ENCODE measurements at regions not wholly inside any gene's neighbourhood (a gene's known extent, or its start where the extent isn't known, plus 50 kb on each side); places are given as distances from the start of the nearest gene placed in this dataset.

- Histone ChIP-seq H3K27ac (no peak overlapping the region), H3K27me3 (no peaks in the 10 kb centered on the region), H3K4me1 (no peaks in the 10 kb centered on the region), H3K36me3 (no peaks in the 10 kb centered on the region), H3K4me3 (no peak overlapping the region), H3K9me3 (no peaks in the 10 kb centered on the region), H3K9ac (ENCODE audit: low read depth in 2 of 2, low read length in 2 of 2) (no peak overlapping the region)
- TF ChIP-seq CTCF (IDR thresholded peaks at IDR 0.05): no peak
- DNase-seq: no peak
- intact Hi-C loops (cut with DNase I): no loop called here
Measured at GRCh38 chr14:87879389-87879788, 113.6 kb downstream of the GALC start.

- Histone ChIP-seq H3K4me3 (no peak overlapping the region), H3K27me3 (no peaks in the 10 kb centered on the region), H3K4me1 (no peaks in the 10 kb centered on the region), H3K36me3 (no peaks in the 10 kb centered on the region), H3K9ac (ENCODE audit: low read depth in 2 of 2, low read length in 2 of 2) (no peak overlapping the region), H3K27ac (no peak overlapping the region), H3K9me3 (no peaks in the 10 kb centered on the region)
- TF ChIP-seq CTCF (IDR thresholded peaks at IDR 0.05): no peak
- DNase-seq: no peak
- intact Hi-C loops (cut with DNase I): no loop called here
Measured at GRCh38 chr14:87878959-87879358, 114.0 kb downstream of the GALC start.

GRCh38 chr14:87877877-87878276 is 115.1 kb downstream of the GALC start:
- no peaks in the 10 kb centered on the region for H3K27me3 ChIP-seq
- H3K9ac ChIP-seq (ENCODE audit: low read depth in 2 of 2, low read length in 2 of 2): no peak overlapping the region
- DNase-seq: no peak
- intact Hi-C loops (cut with DNase I): no loop called here
- no peak overlapping the region for H3K4me3 ChIP-seq
- H3K9me3 ChIP-seq: no peaks in the 10 kb centered on the region
- H3K36me3 ChIP-seq: no peaks in the 10 kb centered on the region
- H3K4me1 ChIP-seq: no peaks in the 10 kb centered on the region
- no peak for TF ChIP-seq CTCF (IDR thresholded peaks at IDR 0.05)
- no peak overlapping the region for H3K27ac ChIP-seq

GRCh38 chr14:87874676-87875075 is 118.3 kb downstream of the GALC start:
- Histone ChIP-seq H3K27ac (no peak overlapping the region), H3K4me3 (no peak overlapping the region), H3K9ac (ENCODE audit: low read depth in 2 of 2, low read length in 2 of 2) (no peak overlapping the region), H3K4me1 (no peaks in the 10 kb centered on the region), H3K27me3 (no peaks in the 10 kb centered on the region), H3K9me3 (no peaks in the 10 kb centered on the region), H3K36me3 (no peaks in the 10 kb centered on the region)
- no peak for TF ChIP-seq CTCF (IDR thresholded peaks at IDR 0.05)
- DNase-seq: no peak
- intact Hi-C loops (cut with DNase I): no loop called here

GRCh38 chr14:87873741-87874140 is 119.2 kb downstream of the GALC start:
- Histone ChIP-seq H3K27ac (no peak overlapping the region), H3K27me3 (no peaks in the 10 kb centered on the region), H3K9me3 (no peaks in the 10 kb centered on the region), H3K36me3 (no peaks in the 10 kb centered on the region), H3K4me1 (no peaks in the 10 kb centered on the region), H3K4me3 (no peak overlapping the region), H3K9ac (ENCODE audit: low read depth in 2 of 2, low read length in 2 of 2) (no peak overlapping the region)
- intact Hi-C loops (cut with DNase I): no loop called here
- DNase-seq: no peak
- TF ChIP-seq CTCF (IDR thresholded peaks at IDR 0.05): no peak

Data from colonic mucosa (tissue), 4 donors.